Activated T-cell treated with anti-CD3 and anti-CD28 coated beads, Interleukin-2, amount 50 U/mL, for 1 hour (primary cell): ENCODE measurements at regions not wholly inside any gene's neighbourhood (a gene's known extent, or its start where the extent isn't known, plus 50 kb on each side); places are given as distances from the start of the nearest gene placed in this dataset.

Experiments used
- DNase-seq: peaks from one replicate; pipeline ENCODE4 v3.0.0-alpha.2; 2020

DNA sequence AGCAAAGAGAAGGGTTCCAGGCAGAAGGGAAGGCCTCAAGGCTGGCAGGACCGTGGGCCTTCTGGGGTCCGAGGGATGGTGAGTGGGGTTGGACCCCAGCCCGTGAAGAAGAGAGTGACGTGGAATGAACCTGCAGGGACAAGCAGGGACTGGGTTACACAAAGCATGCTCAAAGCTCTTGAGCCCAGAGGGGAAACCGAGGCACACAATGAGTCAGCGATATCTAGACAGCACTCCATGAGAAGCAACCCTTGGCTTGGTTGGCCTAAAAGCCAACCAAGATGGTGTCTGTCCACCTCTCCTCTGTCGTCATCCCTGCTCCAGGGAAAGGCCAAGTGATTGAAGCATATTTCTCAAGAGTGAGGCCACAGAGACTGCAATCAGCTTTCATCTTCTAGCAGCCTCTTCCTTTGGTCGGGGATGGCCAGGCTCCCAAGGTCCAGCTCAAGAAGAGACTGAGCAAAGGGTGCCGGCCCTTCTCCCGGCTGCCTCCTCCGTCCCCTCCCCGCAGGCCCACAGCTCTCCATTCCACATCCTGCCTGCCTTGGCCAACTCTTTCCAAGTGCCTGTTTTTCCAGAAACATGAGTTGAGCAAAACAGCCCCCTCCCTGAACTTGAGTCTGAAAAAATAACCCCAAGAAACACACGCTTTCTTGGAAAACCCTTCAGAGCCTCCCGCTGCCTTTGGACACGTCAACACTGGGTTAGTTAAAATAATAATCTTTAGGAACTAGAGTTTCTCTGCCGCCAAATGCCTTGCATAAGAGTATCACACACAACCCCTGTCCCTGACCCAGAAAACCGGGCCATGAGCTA lies 556.6 kb downstream of the MIAT start:
- no peak for DNase-seq

GRCh38 chr22:27214691-27215090 lies 557.3 kb downstream of the MIAT start:
- no peak for DNase-seq

- DNase-seq = no peak
Observed at GRCh38 chr22:27215871-27216270, 558.5 kb downstream of the MIAT start.

DNA sequence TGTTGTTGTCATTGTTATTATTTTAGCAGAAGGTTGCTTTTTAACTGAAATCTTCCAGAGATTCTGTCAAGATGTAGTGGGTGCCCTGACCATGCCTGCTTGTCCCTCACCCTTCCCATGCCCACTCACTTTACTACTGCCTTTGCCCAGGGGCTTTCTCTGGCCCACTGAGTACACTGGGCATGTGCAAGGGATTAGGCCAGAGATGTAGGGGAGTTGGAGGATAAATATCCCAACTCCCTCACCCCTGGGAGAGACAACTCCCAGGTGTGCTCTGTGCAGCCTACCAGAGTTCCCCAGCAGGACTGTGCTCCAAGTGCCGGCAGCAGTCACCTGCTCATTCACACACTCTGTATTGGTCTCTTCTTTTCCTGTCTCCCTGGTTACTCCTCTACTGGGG lies 559.1 kb downstream of the MIAT start:
- no peak for DNase-seq

GRCh38 chr22:27217154-27217553 lies 559.8 kb downstream of the MIAT start:
- no peak for DNase-seq

DNA sequence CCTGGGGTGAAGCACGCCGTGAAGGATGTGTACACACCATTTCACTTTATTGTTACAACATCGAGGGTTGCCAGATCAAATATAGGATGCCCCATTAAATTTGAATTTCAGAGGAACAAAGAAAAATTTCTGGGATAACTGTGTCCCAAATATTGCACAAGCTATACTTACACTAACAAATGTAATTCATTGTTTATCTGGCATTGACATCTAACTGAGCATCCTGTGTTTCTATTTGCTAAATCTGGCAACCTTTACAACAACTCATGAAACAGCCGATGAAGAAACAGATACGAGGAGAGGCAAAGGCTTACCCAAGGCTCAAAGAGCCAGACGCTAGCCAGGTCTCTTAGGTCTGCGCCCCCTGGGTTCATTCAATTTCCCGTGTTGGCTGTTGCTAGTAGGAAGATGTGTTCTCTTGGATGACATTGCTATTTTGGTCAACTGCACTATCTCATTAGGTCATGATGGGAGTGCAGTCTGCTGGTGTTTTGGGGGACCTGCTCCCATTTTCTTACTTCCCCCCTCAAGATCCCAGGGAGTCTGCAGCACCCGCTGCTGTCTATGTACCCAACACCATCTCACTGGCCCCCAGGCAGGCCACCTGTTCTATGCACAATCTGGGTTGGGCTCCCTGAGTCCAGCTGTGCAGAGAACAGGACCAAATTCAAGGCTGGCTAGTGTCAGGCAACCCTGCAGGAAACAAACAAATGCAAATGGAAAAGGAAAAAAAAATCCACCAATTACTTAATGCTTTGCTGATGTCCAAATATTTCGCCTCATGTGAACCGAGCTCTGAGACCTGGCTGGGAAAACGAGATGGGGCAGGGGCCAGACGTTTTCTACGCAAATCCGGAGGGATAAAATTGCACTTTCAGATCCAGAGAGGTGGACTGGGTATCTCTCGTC lies 560.9 kb downstream of the MIAT start:
- no peak for DNase-seq

GRCh38 chr22:27219036-27219435 lies 561.6 kb downstream of the MIAT start:
- no peak for DNase-seq

DNA sequence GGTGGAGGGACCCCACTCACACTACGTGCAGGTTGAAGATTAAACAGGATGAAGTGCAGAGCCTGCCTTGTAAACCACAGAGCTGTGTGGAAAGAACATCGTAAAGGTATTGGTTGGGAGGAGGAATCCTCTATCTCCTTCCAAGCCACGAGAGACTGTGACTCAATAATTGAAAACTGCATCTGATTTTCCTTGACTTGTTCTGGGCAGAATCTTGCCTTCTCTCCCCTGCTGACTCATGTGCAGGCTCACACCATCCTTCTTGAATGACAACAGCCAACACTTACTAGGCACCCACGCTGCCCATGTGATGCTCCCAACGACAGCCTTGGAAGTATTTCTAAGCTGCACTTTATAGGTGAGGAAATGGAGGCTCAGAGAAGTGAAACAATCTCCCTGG lies 563.0 kb downstream of the MIAT start:
- DNase-seq = no peak

- DNase-seq = no peak
Observed at GRCh38 chr22:27222178-27222577, 564.8 kb downstream of the MIAT start.

GRCh38 chr22:27223317-27224177 lies 566.2 kb downstream of the MIAT start:
- DNase-seq = no peak

GRCh38 chr22:27224485-27225374 lies 567.3 kb downstream of the MIAT start:
- DNase-seq = no peak

DNA sequence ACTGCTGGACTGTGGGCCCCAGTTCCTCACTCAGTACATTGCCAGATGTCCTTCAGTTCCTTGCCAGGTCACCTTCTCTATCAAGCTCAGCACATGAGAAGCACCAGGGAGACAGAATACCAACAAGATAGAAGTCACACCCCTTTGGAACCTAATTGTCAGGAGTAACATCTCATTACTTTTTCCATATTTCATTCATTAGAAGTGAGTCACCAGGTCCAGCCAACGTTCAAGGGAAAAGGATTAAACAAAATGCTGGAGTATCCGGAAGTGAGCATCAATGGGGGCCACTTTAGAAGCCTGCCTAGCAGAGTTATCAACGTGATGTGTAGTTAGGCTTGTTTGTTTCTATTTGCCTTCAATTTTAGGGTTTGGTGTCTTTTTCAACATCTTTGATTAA lies 569.3 kb downstream of the MIAT start:
- no peak for DNase-seq

DNA sequence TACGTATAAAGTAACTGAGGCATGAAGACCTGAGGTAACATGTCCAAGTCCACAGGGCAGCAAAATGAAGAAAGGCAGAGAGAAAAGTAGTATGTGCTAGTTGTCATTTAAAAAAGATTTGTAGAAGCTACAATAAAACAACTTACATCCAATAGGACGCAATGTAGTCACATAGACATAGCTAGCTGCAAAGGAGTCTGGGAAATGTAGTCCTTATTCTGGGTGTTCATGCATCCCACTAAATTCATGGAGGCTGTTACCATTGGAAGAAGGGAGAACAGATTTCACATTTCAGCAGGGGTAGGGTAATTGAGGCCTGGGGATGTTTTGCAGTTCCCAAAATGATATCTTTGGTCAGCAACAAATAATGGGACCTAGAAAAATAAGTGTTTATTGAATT lies 571.4 kb downstream of the MIAT start:
- DNase-seq = no peak

- no peak for DNase-seq
Observed at GRCh38 chr22:27230189-27230588, 571.4 kb downstream of the MN1 start.

DNA sequence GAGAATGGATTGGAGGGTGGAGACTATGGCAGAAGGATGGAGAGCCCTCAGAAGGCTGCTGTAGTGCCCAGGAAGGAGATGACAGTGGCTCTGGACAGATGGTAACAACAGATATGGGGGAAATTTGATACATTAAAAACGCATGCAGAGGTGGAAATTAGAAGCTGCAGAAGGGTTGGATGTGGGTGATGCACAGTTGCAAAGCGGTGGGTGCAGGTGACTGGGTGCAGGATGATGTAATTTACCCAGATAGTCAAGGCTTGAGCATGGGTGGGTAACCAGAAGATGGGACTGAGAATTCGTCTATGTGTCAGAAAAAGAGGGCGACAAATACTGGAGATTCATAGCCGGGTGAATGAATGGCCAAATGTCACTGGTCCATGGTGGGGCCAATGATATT lies 570.3 kb downstream of the MN1 start:
- DNase-seq = no peak

DNA sequence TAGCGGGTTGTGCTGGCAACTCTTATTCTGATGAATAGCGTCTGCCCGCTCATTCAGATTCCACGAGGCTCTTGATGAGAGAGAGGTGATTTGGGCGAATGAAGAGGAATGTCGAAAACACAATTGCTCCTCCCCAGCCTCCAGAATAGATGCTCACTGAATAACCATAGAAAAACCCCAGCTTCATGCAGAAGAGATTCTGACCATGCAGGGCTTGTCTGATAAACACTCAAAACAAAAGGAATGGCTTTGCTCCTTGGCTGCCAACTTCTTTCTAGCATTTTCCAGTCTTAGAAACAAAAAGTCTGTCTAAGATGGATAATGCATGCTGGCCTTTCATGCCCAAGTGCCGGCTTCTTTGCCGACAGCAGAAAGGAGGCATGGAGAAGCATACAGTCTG lies 569.5 kb downstream of the MN1 start:
- DNase-seq = no peak

DNA sequence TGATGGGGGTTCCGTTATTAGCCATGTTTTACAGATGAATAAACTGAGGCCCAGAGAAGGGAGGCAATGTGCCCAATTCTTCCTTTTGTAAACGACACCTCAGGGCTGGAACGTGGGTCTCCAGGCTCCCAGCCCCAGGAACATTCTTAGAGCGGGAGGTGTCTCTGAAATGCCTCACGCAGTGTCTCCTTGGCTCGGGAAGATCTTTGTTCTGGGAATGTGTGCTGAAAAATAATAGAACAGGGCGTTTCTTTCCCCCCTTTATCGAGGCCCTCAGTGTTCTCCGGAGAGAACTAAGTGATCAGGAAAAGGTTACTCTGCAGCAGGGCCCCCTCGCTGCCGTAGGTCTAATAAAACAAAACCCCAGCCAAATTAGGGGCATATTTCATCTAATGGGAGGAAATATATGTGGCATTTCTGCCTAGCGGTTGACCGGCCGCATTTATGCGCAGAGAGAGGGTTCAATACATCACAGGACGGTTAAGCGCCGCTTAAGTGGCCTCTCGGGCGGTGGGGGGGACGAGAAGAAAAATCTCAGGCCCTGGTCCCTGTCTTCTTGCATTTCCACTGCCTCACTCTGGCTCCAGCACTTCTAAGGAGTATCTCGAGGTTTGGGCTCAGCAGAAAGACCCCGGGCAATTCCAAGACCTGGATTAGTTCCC lies 564.3 kb downstream of the MN1 start:
- DNase-seq = no peak

GRCh38 chr22:27238935-27239510 lies 562.5 kb downstream of the MN1 start:
- no peak for DNase-seq

DNA sequence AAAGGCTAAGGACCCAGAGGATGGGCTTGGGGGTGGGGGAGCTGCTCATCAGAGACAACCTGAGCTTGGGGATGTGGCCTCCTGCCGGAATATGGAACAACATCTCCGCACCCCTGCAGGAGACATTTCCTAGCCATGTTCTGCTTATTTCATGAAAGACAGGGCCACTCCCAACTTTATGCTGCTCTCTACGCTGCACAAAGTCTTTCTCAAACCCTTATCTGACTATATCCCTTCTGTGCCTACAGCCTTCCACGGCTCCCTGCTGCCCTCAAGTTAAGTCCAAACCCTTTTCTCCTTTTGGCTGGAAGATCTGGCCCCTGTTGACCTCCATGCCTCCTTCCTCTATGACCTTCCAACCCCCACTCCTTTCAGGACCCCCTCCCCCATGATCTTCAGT lies 562.0 kb downstream of the MN1 start:
- DNase-seq = no peak

DNA sequence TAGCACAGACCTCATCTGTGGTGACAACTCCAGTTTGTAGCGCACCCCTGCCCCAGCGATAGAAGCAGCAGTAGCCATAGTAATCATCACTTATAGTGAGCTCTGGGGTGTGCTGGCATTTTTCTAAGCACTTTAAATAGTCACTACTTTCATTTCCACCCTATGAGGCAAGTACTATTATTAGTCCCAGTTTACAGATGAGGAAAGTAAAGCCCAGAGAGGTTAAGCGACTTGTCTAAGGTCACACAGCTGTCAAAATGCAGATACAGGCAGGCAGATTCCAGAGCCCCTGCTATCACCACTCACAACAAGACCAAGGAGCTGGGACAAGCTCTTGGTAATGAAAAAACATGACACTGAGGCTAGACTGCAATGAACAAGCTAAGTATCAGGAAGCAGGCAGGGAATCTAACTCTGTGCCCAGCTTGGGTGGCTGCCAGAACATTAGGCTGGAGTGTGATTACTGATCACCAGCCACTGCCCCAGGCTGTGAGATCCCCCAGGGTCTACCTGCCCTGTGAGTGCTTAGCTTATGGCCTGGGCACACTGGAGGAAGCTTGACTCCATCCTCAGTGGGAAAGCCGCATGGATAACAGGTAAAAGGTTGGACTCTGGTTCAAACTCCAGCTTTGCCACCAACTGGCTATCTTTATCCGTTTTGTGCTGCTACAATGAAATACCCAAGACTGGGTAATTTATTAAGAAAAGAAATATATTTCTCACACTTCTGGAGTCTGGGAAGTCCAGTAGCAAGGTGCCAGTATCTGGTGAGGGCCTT lies 561.1 kb downstream of the MN1 start:
- no peak for DNase-seq
